ENCODE measurements at regions not wholly inside any gene's neighbourhood (a gene's known extent, or its start where the extent isn't known, plus 50 kb on each side); places are given as distances from the start of the nearest gene placed in this dataset.

- no peak for TF ChIP-seq CTCF (conservative IDR thresholded peaks at IDR 0.05; ENCODE audit: low read depth, low read length)
- TF ChIP-seq EZH2phosphoT487 (IDR thresholded peaks at IDR 0.05; ENCODE audit: borderline replicate concordance, low read length) = no peak
- no peak for TF ChIP-seq EZH2 (IDR thresholded peaks at IDR 0.05; ENCODE audit: low read length, unreplicated experiment)
Measured at GRCh38 chr18:41858761-41859555, 96.1 kb upstream of the PIK3C3 start.
